SJCRH30 (cell line): ENCODE measurements at regions not wholly inside any gene's neighbourhood (a gene's known extent, or its start where the extent isn't known, plus 50 kb on each side); places are given as distances from the start of the nearest gene placed in this dataset.
"Not testable (repeated sequence)": the region's sequence is repeated elsewhere in the genome, so short reads cannot be mapped to it uniquely, and the experiment has no call there.

Experiments
- DNase-seq, 2 experiments: peaks; one replicate each; pipeline ENCODE4 v3.0.0-alpha.2; 2015 to 2020
- H3K27ac ChIP-seq: fragments of 250-450 bp; sonication (Bioruptor Pico); 2 replicates; pipeline ENCODE4 v1.5.1; 2020; ENCODE audit warnings: mild to moderate bottlenecking, moderate library complexity
- H3K27me3 ChIP-seq: fragments of 250-450 bp; sonication (Bioruptor Pico); 2 replicates; pipeline ENCODE4 v1.5.1; 2020; ENCODE audit warnings: mild to moderate bottlenecking, moderate library complexity
- H3K36me3 ChIP-seq: fragments of 250-450 bp; sonication (Bioruptor Pico); 2 replicates; pipeline ENCODE4 v1.5.1; 2020; ENCODE audit warnings: mild to moderate bottlenecking, moderate library complexity
- H3K4me1 ChIP-seq: fragments of 250-450 bp; sonication (Bioruptor Pico); 2 replicates; pipeline ENCODE4 v1.5.1; 2020; ENCODE audit warnings: mild to moderate bottlenecking, moderate library complexity
- H3K4me3 ChIP-seq: fragments of 250-450 bp; sonication (Bioruptor Pico); 2 replicates; pipeline ENCODE4 v1.5.1; 2020; ENCODE audit warnings: mild to moderate bottlenecking, moderate library complexity
- H3K9me3 ChIP-seq: fragments of 250-450 bp; sonication (Bioruptor Pico); replicated peaks from 2 replicates; pipeline ENCODE4 v1.5.1; 2020; ENCODE audit warnings: mild to moderate bottlenecking, moderate library complexity

GRCh38 chr14:105636935-105637334 lies 110.6 kb downstream of the TMEM121 start:
- Histone ChIP-seq H3K9me3 (0 out of 2 replicates have a peak, but pooled peaks cover 3% of the 10 kb centered on the region), H3K36me3 (no peaks in the 10 kb centered on the region), H3K27ac (no peak overlapping the region), H3K27me3 (no peaks in the 10 kb centered on the region), H3K4me1 (no peaks in the 10 kb centered on the region), H3K4me3 (no peak overlapping the region)
- no peak for DNase-seq

GRCh38 chr14:105637345-105637744 lies 111.0 kb downstream of the TMEM121 start:
- not testable (repeated sequence) for H3K4me3 ChIP-seq, DNase-seq, H3K9me3 ChIP-seq, H3K27ac ChIP-seq, H3K4me1 ChIP-seq, H3K36me3 ChIP-seq, H3K27me3 ChIP-seq

- not testable (repeated sequence) for DNase-seq, H3K27ac ChIP-seq, H3K27me3 ChIP-seq, H3K4me3 ChIP-seq, H3K9me3 ChIP-seq, H3K4me1 ChIP-seq, H3K36me3 ChIP-seq
Measured at GRCh38 chr14:105639969-105640931, 113.9 kb downstream of the TMEM121 start.

GRCh38 chr14:105641075-105641937 lies 114.9 kb downstream of the TMEM121 start:
- no peaks in the 10 kb centered on the region for H3K4me1 ChIP-seq
- H3K4me3 ChIP-seq: no peak overlapping the region
- H3K9me3 ChIP-seq: no peaks in the 10 kb centered on the region
- no peaks in the 10 kb centered on the region for H3K27me3 ChIP-seq
- H3K27ac ChIP-seq: no peak overlapping the region
- H3K36me3 ChIP-seq: no peaks in the 10 kb centered on the region
- no peak for DNase-seq

- H3K27me3 ChIP-seq, H3K36me3 ChIP-seq, H3K4me1 ChIP-seq, H3K4me3 ChIP-seq, DNase-seq, H3K27ac ChIP-seq, H3K9me3 ChIP-seq: not testable (repeated sequence)
Measured at GRCh38 chr14:105641951-105642350, 115.6 kb downstream of the TMEM121 start.

- H3K27me3 ChIP-seq, H3K9me3 ChIP-seq, DNase-seq, H3K36me3 ChIP-seq, H3K27ac ChIP-seq, H3K4me3 ChIP-seq, H3K4me1 ChIP-seq: not testable (repeated sequence)
Measured at GRCh38 chr14:105642486-105642885, 116.1 kb downstream of the TMEM121 start.

GRCh38 chr14:105643406-105644052 lies 117.1 kb downstream of the TMEM121 start:
- not testable (repeated sequence) for H3K9me3 ChIP-seq, H3K27me3 ChIP-seq, H3K4me1 ChIP-seq, H3K36me3 ChIP-seq, DNase-seq, H3K4me3 ChIP-seq, H3K27ac ChIP-seq

- H3K4me3 ChIP-seq, DNase-seq, H3K4me1 ChIP-seq, H3K27ac ChIP-seq, H3K9me3 ChIP-seq, H3K27me3 ChIP-seq, H3K36me3 ChIP-seq: not testable (repeated sequence)
Measured at GRCh38 chr14:105644053-105644435, 117.7 kb downstream of the TMEM121 start.

GRCh38 chr14:105644457-105644856 lies 118.1 kb downstream of the TMEM121 start:
- H3K4me3 ChIP-seq, H3K9me3 ChIP-seq, DNase-seq: not testable (repeated sequence)

GRCh38 chr14:105644891-105645290 lies 118.5 kb downstream of the TMEM121 start:
- not testable (repeated sequence) for H3K9me3 ChIP-seq, H3K4me1 ChIP-seq, H3K36me3 ChIP-seq, DNase-seq, H3K27me3 ChIP-seq, H3K27ac ChIP-seq, H3K4me3 ChIP-seq

More at GRCh38 chr14:105644457-105644856, 118.1 kb downstream of the TMEM121 start:
- not testable (repeated sequence) for H3K4me1 ChIP-seq, H3K27me3 ChIP-seq, H3K36me3 ChIP-seq, H3K27ac ChIP-seq

- H3K36me3 ChIP-seq, H3K27ac ChIP-seq, H3K4me1 ChIP-seq, H3K9me3 ChIP-seq, H3K4me3 ChIP-seq, DNase-seq, H3K27me3 ChIP-seq: not testable (repeated sequence)
Measured at GRCh38 chr14:105645389-105645788, 119.0 kb downstream of the TMEM121 start.

GRCh38 chr14:105646175-105646574 lies 119.8 kb downstream of the TMEM121 start:
- Histone ChIP-seq H3K27me3 (no peaks in the 10 kb centered on the region), H3K27ac (no peak overlapping the region), H3K9me3 (no peaks in the 10 kb centered on the region), H3K4me1 (no peaks in the 10 kb centered on the region), H3K36me3 (no peaks in the 10 kb centered on the region), H3K4me3 (no peak overlapping the region)
- DNase-seq: no peak

GRCh38 chr14:105646711-105647281 lies 120.4 kb downstream of the TMEM121 start:
- H3K27me3 ChIP-seq, H3K4me1 ChIP-seq, H3K27ac ChIP-seq, DNase-seq, H3K4me3 ChIP-seq, H3K36me3 ChIP-seq, H3K9me3 ChIP-seq: not testable (repeated sequence)

GRCh38 chr14:105647426-105647783 lies 121.0 kb downstream of the TMEM121 start:
- H3K36me3 ChIP-seq, DNase-seq, H3K4me3 ChIP-seq, H3K27ac ChIP-seq, H3K27me3 ChIP-seq, H3K4me1 ChIP-seq, H3K9me3 ChIP-seq: not testable (repeated sequence)
